ENCODE measurements at regions not wholly inside any gene's neighbourhood (a gene's known extent, or its start where the extent isn't known, plus 50 kb on each side); places are given as distances from the start of the nearest gene placed in this dataset.

DNA sequence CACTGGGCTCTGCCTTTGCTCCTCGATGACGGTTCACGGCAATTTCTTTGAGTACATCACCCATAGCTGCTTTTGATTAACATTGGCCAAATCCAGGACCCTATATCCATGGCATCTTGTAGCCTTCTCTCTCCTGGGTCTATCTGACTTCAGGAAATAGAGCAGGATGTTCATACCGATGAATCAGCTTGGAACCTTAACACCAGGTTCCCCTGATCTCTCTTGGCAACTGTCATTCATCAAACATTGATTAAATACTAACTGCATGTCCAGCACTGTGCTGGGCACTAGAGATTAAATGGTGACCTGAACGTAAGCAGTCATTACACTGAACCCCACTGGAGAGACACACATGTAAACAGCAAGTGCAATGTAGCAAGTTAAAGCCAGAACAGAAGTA lies 77.0 kb upstream of the MED13L start:
- Histone ChIP-seq H3K4me3 (ENCODE audit: low read depth, low read length) (no peak overlapping the region), H3K27me3 (ENCODE audit: control insufficient read depth, insufficient read depth, low read length) (no peaks in the 10 kb centered on the region), H3K36me3 (ENCODE audit: control insufficient read depth, insufficient read depth, low read length) (no peaks in the 10 kb centered on the region)
- TF ChIP-seq, protein P1, sequence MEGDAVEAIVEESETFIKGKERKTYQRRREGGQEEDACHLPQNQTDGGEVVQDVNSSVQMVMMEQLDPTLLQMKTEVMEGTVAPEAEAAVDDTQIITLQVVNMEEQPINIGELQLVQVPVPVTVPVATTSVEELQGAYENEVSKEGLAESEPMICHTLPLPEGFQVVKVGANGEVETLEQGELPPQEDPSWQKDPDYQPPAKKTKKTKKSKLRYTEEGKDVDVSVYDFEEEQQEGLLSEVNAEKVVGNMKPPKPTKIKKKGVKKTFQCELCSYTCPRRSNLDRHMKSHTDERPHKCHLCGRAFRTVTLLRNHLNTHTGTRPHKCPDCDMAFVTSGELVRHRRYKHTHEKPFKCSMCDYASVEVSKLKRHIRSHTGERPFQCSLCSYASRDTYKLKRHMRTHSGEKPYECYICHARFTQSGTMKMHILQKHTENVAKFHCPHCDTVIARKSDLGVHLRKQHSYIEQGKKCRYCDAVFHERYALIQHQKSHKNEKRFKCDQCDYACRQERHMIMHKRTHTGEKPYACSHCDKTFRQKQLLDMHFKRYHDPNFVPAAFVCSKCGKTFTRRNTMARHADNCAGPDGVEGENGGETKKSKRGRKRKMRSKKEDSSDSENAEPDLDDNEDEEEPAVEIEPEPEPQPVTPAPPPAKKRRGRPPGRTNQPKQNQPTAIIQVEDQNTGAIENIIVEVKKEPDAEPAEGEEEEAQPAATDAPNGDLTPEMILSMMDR (IDR thresholded peaks at IDR 0.05; ENCODE audit: insufficient read depth, low read depth, low read length) = no peak
- CTCF ChIA-PET = no interaction called here
- POLR2A ChIA-PET = no interaction called here
- DNase-seq (ENCODE audit: low read depth) = no peak

DNA sequence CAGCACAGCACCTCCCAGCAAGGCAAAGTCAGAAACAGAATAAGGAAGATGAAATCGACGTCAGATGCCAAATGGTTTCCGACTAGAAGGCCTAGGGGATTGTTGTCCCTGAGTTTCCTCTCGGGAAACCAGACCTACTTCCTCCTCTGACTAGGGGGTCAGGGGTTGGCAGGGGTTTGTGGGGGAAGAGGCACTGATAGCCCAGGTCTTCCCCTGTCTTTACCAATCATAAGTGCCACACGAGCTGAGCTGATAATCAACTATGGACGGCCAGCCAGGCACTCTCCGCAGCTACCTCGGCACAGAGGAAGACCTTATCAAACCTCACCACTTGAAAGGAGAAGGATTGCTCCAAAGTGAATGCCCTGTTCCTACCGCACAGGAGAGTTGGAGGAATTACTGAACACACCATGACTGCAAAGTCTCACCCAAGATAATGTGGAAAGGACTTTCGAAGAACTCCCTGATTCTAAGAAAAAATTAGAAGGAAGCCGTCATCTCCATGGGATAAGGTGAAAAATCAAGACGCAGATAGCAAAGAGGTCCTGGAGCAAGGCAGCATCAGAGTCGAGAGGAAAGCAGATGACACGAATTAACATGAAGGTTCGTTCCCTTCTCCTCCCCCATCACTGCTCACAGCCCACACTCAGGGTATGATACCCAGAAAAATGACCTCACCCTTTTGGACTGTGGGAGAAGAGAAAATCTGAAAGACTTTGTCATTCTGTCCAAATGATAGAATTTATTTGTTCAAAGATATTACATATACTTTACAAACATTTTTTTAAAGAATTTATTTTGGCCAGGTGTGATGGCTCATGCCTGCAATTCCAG lies 77.7 kb upstream of the MED13L start:
- Histone ChIP-seq H3K4me3 (ENCODE audit: low read depth, low read length) (no peak overlapping the region), H3K36me3 (ENCODE audit: control insufficient read depth, insufficient read depth, low read length) (no peaks in the 10 kb centered on the region), H3K27me3 (ENCODE audit: control insufficient read depth, insufficient read depth, low read length) (no peaks in the 10 kb centered on the region)
- no peak for DNase-seq (ENCODE audit: low read depth)
- CTCF ChIA-PET = no interaction called here
- POLR2A ChIA-PET = no interaction called here
- TF ChIP-seq, protein P1 (IDR thresholded peaks at IDR 0.05; ENCODE audit: insufficient read depth, low read depth, low read length) = no peak

DNA sequence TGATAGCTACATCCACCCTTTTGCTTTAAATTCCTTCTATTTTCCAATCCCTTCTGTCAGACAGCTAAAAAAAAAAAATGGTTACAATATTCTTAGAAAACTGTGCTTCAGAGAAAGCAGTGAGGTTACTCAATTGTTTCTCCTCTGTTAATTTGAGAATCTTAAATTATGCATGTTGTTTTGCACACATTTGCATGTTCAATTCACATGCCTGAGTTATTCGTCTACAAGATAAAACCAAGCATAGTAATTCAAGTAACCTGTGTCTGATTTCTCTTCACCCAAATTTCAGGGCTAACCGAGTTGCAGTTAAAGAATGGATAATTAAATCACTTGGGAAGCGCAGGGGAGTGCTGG lies 81.0 kb upstream of the MED13L start:
- H3K36me3 ChIP-seq (ENCODE audit: control insufficient read depth, insufficient read depth, low read length) = no peaks in the 10 kb centered on the region
- CTCF ChIA-PET = interaction anchor here (1.1 to 1.2 kb wide), 2 partner anchors 240 to 244 kb away, joined by 3 to 4 read pairs; no protein-coding TSS in a partner anchor
- H3K27me3 ChIP-seq (ENCODE audit: control insufficient read depth, insufficient read depth, low read length) = no peaks in the 10 kb centered on the region
- TF ChIP-seq, protein P1 (IDR thresholded peaks at IDR 0.05; ENCODE audit: insufficient read depth, low read depth, low read length) = no peak
- no peak overlapping the region for H3K4me3 ChIP-seq (ENCODE audit: low read depth, low read length)
- POLR2A ChIA-PET = interaction anchor here (0.6 kb wide), 1 partner anchor 23 kb away, joined by 3 read pairs; no protein-coding TSS in a partner anchor
- DNase-seq (ENCODE audit: low read depth) = no peak

DNA sequence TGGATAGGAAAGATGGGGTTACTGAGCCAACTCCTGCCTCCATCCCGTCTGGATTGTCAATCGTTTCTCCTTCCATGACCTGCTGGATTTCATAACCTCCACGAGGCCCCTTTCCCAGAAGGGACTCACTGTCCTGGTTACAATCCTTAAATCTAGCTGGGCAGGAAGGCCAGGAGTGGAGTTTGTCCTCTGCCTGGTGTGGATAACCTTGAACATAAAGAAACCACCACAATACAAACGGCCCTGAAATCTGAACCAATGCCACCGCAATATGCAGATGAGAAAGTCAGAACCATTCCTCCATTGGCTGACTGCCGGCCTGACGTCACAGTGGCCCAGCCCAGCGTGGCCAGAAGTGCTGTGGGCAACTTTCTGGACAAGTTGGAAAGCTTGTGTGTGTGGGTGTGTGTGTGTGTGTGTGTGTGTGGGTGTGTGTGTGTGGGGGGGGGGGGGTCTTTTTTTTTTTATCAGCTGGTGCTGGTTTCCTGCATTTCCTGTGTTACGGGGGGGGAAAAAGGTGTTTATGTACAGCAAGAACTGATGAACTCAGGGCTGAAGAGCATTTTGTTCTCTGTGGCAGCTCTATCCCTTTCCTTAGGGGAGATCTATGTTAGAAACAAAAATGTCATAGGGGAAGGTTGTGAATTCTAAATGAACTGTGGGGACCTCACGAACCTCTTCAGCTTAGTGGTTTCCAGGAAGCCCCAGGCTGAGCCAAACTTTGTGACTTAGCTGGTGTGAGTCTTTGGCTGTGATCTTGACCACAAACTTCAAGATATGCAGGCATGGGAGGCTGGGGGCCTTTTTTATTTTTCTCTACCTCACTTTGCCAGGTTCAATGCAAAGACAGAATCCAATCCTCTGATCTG lies 81.6 kb upstream of the MED13L start:
- DNase-seq (ENCODE audit: low read depth) = peak; percentile 85
- POLR2A ChIA-PET = interaction anchor here (0.6 to 1.1 kb wide), 2 partner anchors 11 to 23 kb away, joined by 3 read pairs; no protein-coding TSS in a partner anchor
- Histone ChIP-seq H3K36me3 (ENCODE audit: control insufficient read depth, insufficient read depth, low read length) (no peaks in the 10 kb centered on the region), H3K4me3 (ENCODE audit: low read depth, low read length) (no peak overlapping the region), H3K27me3 (ENCODE audit: control insufficient read depth, insufficient read depth, low read length) (no peaks in the 10 kb centered on the region)
- CTCF ChIA-PET = interaction anchor here (1.1 to 1.2 kb wide), 2 partner anchors 240 to 243 kb away, joined by 3 to 4 read pairs; no protein-coding TSS in a partner anchor
- TF ChIP-seq, protein P1 (IDR thresholded peaks at IDR 0.05; ENCODE audit: insufficient read depth, low read depth, low read length) = no peak
